Endothelial cell of umbilical vein (primary cell): ENCODE measurements at regions not wholly inside any gene's neighbourhood (a gene's known extent, or its start where the extent isn't known, plus 50 kb on each side); places are given as distances from the start of the nearest gene placed in this dataset.

ENCODE experiments used
- BruUV-seq: library from RNA; stranded (reverse); fragments of 400-500 nt; replicated peaks from 2 replicates; lab custom pipeline; 2021; lab: Mats Ljungman, UMichigan
- CTCF ChIA-PET: fragments of 300-600, 350-600 bp; sonication (Branson Sonifier 250); formaldehyde crosslinking; loops from one replicate; lab custom pipeline; 2021; ENCODE audit warnings: antibody characterized with exemption, inconsistent platforms; lab: Charles Lee
- POLR2A ChIA-PET: fragments of 300-600, 350-600 bp; sonication (Branson Sonifier 250); formaldehyde crosslinking; loops from one replicate; lab custom pipeline; 2021; ENCODE audit warnings: antibody characterized with exemption, inconsistent platforms; lab: Charles Lee
- DNase-seq: peaks from one replicate; pipeline ENCODE4 v3.0.0-alpha.2; 2011; ENCODE audit warnings: low read depth, low spot score
- FAIRE-seq: peaks from 2 replicates; lab custom pipeline; 2011; peaks lifted over from hg19 to GRCh38; lab: Jason Lieb, UNC
- H2AFZ ChIP-seq: 2 replicates; pipeline ENCODE4 v1.6.0; 2012; ENCODE audit warnings: low read depth, low read length, control low read depth, inconsistent platforms
- H3K27ac ChIP-seq: 2 replicates; pipeline ENCODE4 v1.5.1; 2011; ENCODE audit warnings: low read depth, mild to moderate bottlenecking, control low read depth, low read length, moderate library complexity; ENCODE audit not compliant: insufficient read depth
- H3K27me3 ChIP-seq, 2 experiments: 2 replicates each; pipeline versions ENCODE4 v1.6.0 to v1.6.1; 2011; ENCODE audit warnings: low read length in 2 of 2, mixed read lengths in 1 of 2; ENCODE audit not compliant: control insufficient read depth in 2 of 2, insufficient read depth in 2 of 2
- H3K36me3 ChIP-seq, 2 experiments: 2 replicates in 1 of 2; 3 replicates in 1 of 2; pipeline ENCODE4 v1.5.1; 2011; ENCODE audit warnings: low read length in 2 of 2, mild to moderate bottlenecking in 1 of 2, moderate library complexity in 1 of 2; ENCODE audit not compliant: control insufficient read depth in 2 of 2, insufficient read depth in 2 of 2; ENCODE audit errors: extremely low read depth in 1 of 2
- H3K4me1 ChIP-seq: 3 replicates; pipeline ENCODE4 v1.5.1; 2011; ENCODE audit warnings: mild to moderate bottlenecking, low read length; ENCODE audit not compliant: control insufficient read depth, insufficient read depth; ENCODE audit errors: extremely low read depth
- H3K4me2 ChIP-seq: 2 replicates; pipeline ENCODE4 v1.6.1; 2011; ENCODE audit warnings: low read length, control low read depth, mixed read lengths; ENCODE audit not compliant: insufficient read depth
- H3K4me3 ChIP-seq, 3 experiments: fragments of 200-600 bp in 1 of 3; sonication (generic), shearing (Covaris generic) in 1 of 3; replicated peaks in 1 of 3; 2 replicates each; pipeline ENCODE4 v1.5.1; 2011 to 2016; ENCODE audit warnings: control low read depth in 3 of 3, low read length in 3 of 3, mild to moderate bottlenecking in 2 of 3, inconsistent platforms in 1 of 3, low read depth in 1 of 3, moderate library complexity in 1 of 3; ENCODE audit not compliant: insufficient read depth in 1 of 3
- H3K79me2 ChIP-seq: 2 replicates; pipeline ENCODE4 v1.6.0; 2012; ENCODE audit warnings: low read length, inconsistent platforms; ENCODE audit not compliant: control insufficient read depth, insufficient read depth
- H3K9ac ChIP-seq: replicated peaks from 2 replicates; pipeline ENCODE3; 2011; ENCODE audit warnings: low read length, control low read depth; ENCODE audit not compliant: insufficient read depth; ENCODE audit errors: extremely low read depth
- H3K9me1 ChIP-seq: replicated peaks from 3 replicates; pipeline ENCODE4 v1.6.0; 2011; ENCODE audit warnings: mild to moderate bottlenecking, low read length; ENCODE audit not compliant: control insufficient read depth, insufficient read depth; ENCODE audit errors: extremely low read depth
- H3K9me3 ChIP-seq: replicated peaks from 2 replicates; pipeline ENCODE4 v1.5.1; 2012; ENCODE audit warnings: low read length, inconsistent platforms; ENCODE audit not compliant: control insufficient read depth, insufficient read depth
- H4K20me1 ChIP-seq: replicated peaks from 2 replicates; pipeline ENCODE3; 2011; ENCODE audit warnings: mild to moderate bottlenecking, low read length; ENCODE audit not compliant: control insufficient read depth, insufficient read depth; ENCODE audit errors: extremely low read depth
- CTCF ChIP-seq, 2 donors: IDR thresholded peaks; 1 replicate in 1 of 2; 2 replicates in 1 of 2; pipeline ENCODE4 v1.5.1; 2011; ENCODE audit warnings: low read length in 2 of 2, mild to moderate bottlenecking in 2 of 2, moderate library complexity in 2 of 2, control low read depth in 1 of 2, inconsistent platforms in 1 of 2, low read depth in 1 of 2; ENCODE audit not compliant: insufficient read depth in 1 of 2; ENCODE audit errors: extremely low read depth in 1 of 2
- EZH2 ChIP-seq: IDR thresholded peaks from 2 replicates; pipeline ENCODE4 v1.6.1; 2012; ENCODE audit warnings: borderline replicate concordance, low read depth, mild to moderate bottlenecking, moderate library complexity, low read length, inconsistent platforms; ENCODE audit not compliant: severe bottlenecking
- FOS ChIP-seq: IDR thresholded peaks from 2 replicates; pipeline ENCODE4 v1.6.1; 2011; ENCODE audit warnings: mild to moderate bottlenecking, low read length, moderate library complexity, borderline replicate concordance; ENCODE audit not compliant: insufficient read depth
- GATA2 ChIP-seq: IDR thresholded peaks from 2 replicates; pipeline ENCODE4 v1.7.0; 2011; ENCODE audit warnings: low read depth, mild to moderate bottlenecking, moderate library complexity, mixed read lengths, low read length; ENCODE audit not compliant: insufficient read length, insufficient read depth
- JUN ChIP-seq: IDR thresholded peaks from 2 replicates; pipeline ENCODE4 v1.6.1; 2011; ENCODE audit warnings: borderline replicate concordance, low read depth; ENCODE audit not compliant: insufficient read length, insufficient read depth
- MAX ChIP-seq: IDR thresholded peaks from 2 replicates; pipeline ENCODE4 v1.6.1; 2011; ENCODE audit not compliant: insufficient read depth, insufficient read length
- MYC ChIP-seq: IDR thresholded peaks from one replicate; pipeline ENCODE4 v1.6.1; 2011; ENCODE audit warnings: mild to moderate bottlenecking, low read depth, low read length
- POLR2A ChIP-seq: IDR thresholded peaks from 2 replicates; pipeline ENCODE4 v1.6.1; 2012; ENCODE audit warnings: low read depth, mild to moderate bottlenecking, control low read depth, low read length
- POLR2AphosphoS5 ChIP-seq: IDR thresholded peaks from 2 replicates; pipeline ENCODE4 v1.6.1; 2012; ENCODE audit warnings: low read depth, mild to moderate bottlenecking, control low read depth, low read length, moderate library complexity; ENCODE audit not compliant: insufficient read depth
- dilution Hi-C: fragments of 300-500 bp; cut with MboI; formaldehyde crosslinking; loops from one replicate; pipeline ENCODE4 v1.15.0; 2019; ENCODE audit warnings: low sequenced_read_pairs; ENCODE audit not compliant: extremely low pct_ligation_motif_present
- intact Hi-C: fragments of 100-400 bp; cut with micrococcal nuclease; formaldehyde crosslinking; loops from one replicate; pipeline ENCODE4 v1.10.0; 2022

- POLR2A ChIA-PET = no interaction called here
- Histone ChIP-seq H3K36me3 (no peaks in the 10 kb centered on the region), H3K27me3 (no peaks in the 10 kb centered on the region), H3K9ac (no peak overlapping the region), H4K20me1 (no peaks in the 10 kb centered on the region), H3K27ac (no peak overlapping the region), H3K4me2 (no peak overlapping the region), H2AFZ (no peak overlapping the region), H3K4me1 (no peaks in the 10 kb centered on the region), H3K4me3 (no peak overlapping the region), H3K9me1 (no peaks in the 10 kb centered on the region), H3K9me3 (no peaks in the 10 kb centered on the region), H3K79me2 (no peaks in the 10 kb centered on the region)
- TF ChIP-seq JUN (no peak), FOS (no peak), GATA2 (no peak), MAX (no peak), CTCF (IDR thresholded peaks at IDR 0.05; ENCODE audit: extremely low read depth in 1 of 2, insufficient read depth in 1 of 2, low read depth in 1 of 2, low read length in 2 of 2) (no peak)
- intact Hi-C loops = no loop called here
- dilution Hi-C loops = no loop called here
- FAIRE-seq = no peak
- no peak for DNase-seq
- BruUV-seq = no TSS peak
- CTCF ChIA-PET = interaction anchor here (1.1 kb wide), 1 partner anchor 20 kb away, joined by 3 read pairs; no protein-coding TSS in a partner anchor
Observed at GRCh38 chr3:106512846-106513245, 644.0 kb upstream of the CBLB start.

GRCh38 chr3:106514431-106514830, 645.6 kb upstream of the CBLB start:
- no peak for TF ChIP-seq MYC
- TF ChIP-seq CTCF (IDR thresholded peaks at IDR 0.05; ENCODE audit: extremely low read depth in 1 of 2, insufficient read depth in 1 of 2, low read depth in 1 of 2, low read length in 2 of 2) = no peak
- no peak for TF ChIP-seq POLR2AphosphoS5
- TF ChIP-seq POLR2A = no peak
- no peak for TF ChIP-seq EZH2
- TF ChIP-seq FOS = no peak
- TF ChIP-seq GATA2 = no peak
- TF ChIP-seq JUN = no peak
- TF ChIP-seq MAX = no peak
- dilution Hi-C loops (no loop called here), intact Hi-C loops (no loop called here)
- Histone ChIP-seq H4K20me1 (no peaks in the 10 kb centered on the region), H2AFZ (no peak overlapping the region), H3K9me3 (no peaks in the 10 kb centered on the region), H3K27ac (no peak overlapping the region), H3K4me3 (no peak overlapping the region), H3K36me3 (no peaks in the 10 kb centered on the region), H3K9me1 (no peaks in the 10 kb centered on the region), H3K9ac (no peak overlapping the region), H3K79me2 (no peaks in the 10 kb centered on the region), H3K4me1 (no peaks in the 10 kb centered on the region), H3K4me2 (no peak overlapping the region), H3K27me3 (no peaks in the 10 kb centered on the region)
- CTCF ChIA-PET = interaction anchor here (0.6 to 1.1 kb wide), 2 partner anchors 18 to 1571 kb away, joined by 3 read pairs; no protein-coding TSS in a partner anchor
- POLR2A ChIA-PET = no interaction called here
- DNase-seq = no peak
- BruUV-seq = no TSS peak
- no peak for FAIRE-seq
